ENCODE measurements at regions not wholly inside any gene's neighbourhood (a gene's known extent, or its start where the extent isn't known, plus 50 kb on each side); places are given as distances from the start of the nearest gene placed in this dataset.

- H3K23ac ChIP-seq (ENCODE audit: insufficient read length, low read depth, low read length): no peak overlapping the region
- H3K4me3 Mint-ChIP-seq: no peak overlapping the region
- no peak overlapping the region for H3K56ac ChIP-seq (ENCODE audit: insufficient read length, low read depth, low read length)
- no peak for DNase-seq
- no peaks in the 10 kb centered on the region; the same call in 1 of the 2 replicates for H3K4me1 ChIP-seq (ENCODE audit: insufficient read depth, low read length)
- H3K27me3 Mint-ChIP-seq (ENCODE audit: low read depth): peaks cover 18% of the 10 kb centered on the region
- no peak overlapping the region for H3K4me2 ChIP-seq (ENCODE audit: insufficient read depth, insufficient read length, low read length)
- no peak overlapping the region for H3K14ac ChIP-seq (ENCODE audit: insufficient read depth, low read length)
- no peak overlapping the region for H3K27ac ChIP-seq (ENCODE audit: insufficient read length, low read depth, low read length)
- H4K5ac ChIP-seq (ENCODE audit: insufficient read length, low read depth, low read length): no peak overlapping the region
- TF ChIP-seq CTCF (conservative IDR thresholded peaks at IDR 0.05): no peak
- H4K8ac ChIP-seq (replicated peaks; ENCODE audit: insufficient read length, low read depth, low read length): no peak overlapping the region
- no peak overlapping the region for H2BK5ac ChIP-seq (ENCODE audit: insufficient read length, low read length)
- 0 out of 4 replicates have a peak, but pooled peaks cover 2 to 4% of the 10 kb centered on the region in 2 experiments for H3K4me1 Mint-ChIP-seq
- H3K27me3 ChIP-seq (ENCODE audit: insufficient read depth, low read length): no peaks in the 10 kb centered on the region; the same call in 1 of the 2 replicates
- H2BK20ac ChIP-seq (ENCODE audit: low read depth, low read length, poor library complexity, severe bottlenecking): no peak overlapping the region
- peaks cover 10 to 12% of the 10 kb centered on the region in 2 experiments for H3K9me3 Mint-ChIP-seq
- H3K23me2 ChIP-seq (ENCODE audit: insufficient read length, low read depth, low read length, poor library complexity, severe bottlenecking): no peaks in the 10 kb centered on the region
- H3K27ac Mint-ChIP-seq: no peak overlapping the region
- no peak overlapping the region for H2BK120ac ChIP-seq (ENCODE audit: low read depth, low read length, poor library complexity, severe bottlenecking)
- no peak overlapping the region for H3K4ac ChIP-seq (ENCODE audit: low read depth, low read length)
- no peaks in the 10 kb centered on the region for H3K79me2 ChIP-seq (ENCODE audit: insufficient read depth, low read length)
- H3K18ac ChIP-seq (ENCODE audit: insufficient read length, low read depth, low read length): no peak overlapping the region
- H2AFZ ChIP-seq (ENCODE audit: low read length): no peak overlapping the region
- no peaks in the 10 kb centered on the region for H4K20me1 ChIP-seq (ENCODE audit: control insufficient read depth, insufficient read depth, insufficient read length)
- H2AK5ac ChIP-seq (ENCODE audit: insufficient read length, low read length): no peak overlapping the region
- no peak overlapping the region for H3T11ph ChIP-seq (ENCODE audit: low read length)
- no peak overlapping the region for H4K91ac ChIP-seq (ENCODE audit: insufficient read length, low read depth, low read length)
- peaks cover 4% of the 10 kb centered on the region for H3K9me3 ChIP-seq (ENCODE audit: control insufficient read depth, low read depth, low read length)
- H2BK12ac ChIP-seq (ENCODE audit: insufficient read length, low read depth, low read length): no peak overlapping the region
- H3K79me1 ChIP-seq (ENCODE audit: insufficient read depth, low read depth, low read length, poor library complexity, severe bottlenecking): no peaks in the 10 kb centered on the region
- H3K9ac ChIP-seq (ENCODE audit: extremely low read depth, insufficient read length, low read length): no peak overlapping the region
- H3K36me3 Mint-ChIP-seq (ENCODE audit: insufficient read depth in 1 of 3, low read depth in 3 of 3): peaks cover 0 to 11% (median 0%) of the 10 kb centered on the region in 3 experiments; a peak in 3 of 7 replicates
- H2BK15ac ChIP-seq (ENCODE audit: low read depth, low read length): no peak overlapping the region
These were observed 54.8 kb upstream of the LRRN2 start for GRCh38 chr1:204740354-204740753.
